Kidney glomerular epithelial cell (primary cell): ENCODE measurements at regions not wholly inside any gene's neighbourhood (a gene's known extent, or its start where the extent isn't known, plus 50 kb on each side); places are given as distances from the start of the nearest gene placed in this dataset.
"Not testable (repeated sequence)": the region's sequence is repeated elsewhere in the genome, so short reads cannot be mapped to it uniquely, and the experiment has no call there.

ENCODE experiments used
- DNase-seq: peaks from one replicate; lab custom pipeline; 2025; lab: John Stamatoyannopoulos, UW

DNA sequence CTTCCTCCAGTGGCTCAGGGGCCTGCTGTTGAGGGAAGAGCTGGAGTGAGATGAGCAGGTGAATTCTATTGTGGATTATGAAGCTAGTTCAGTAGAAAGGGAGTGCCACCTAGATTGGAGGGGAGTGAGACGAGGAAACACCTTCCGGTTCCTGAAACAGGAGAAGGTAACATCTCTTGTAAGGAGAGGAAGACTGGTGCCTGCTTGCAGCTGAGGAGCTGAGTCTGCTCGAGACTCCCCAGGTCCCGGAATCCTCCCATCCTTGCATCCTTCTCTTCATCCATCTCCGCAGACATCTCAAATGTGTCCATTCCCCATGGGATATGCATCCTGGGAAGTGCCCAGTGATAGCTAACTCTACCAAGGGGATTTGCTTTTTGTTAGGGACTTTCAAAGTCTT lies 242.9 kb upstream of the ZFP64 start:
- no peak for DNase-seq

DNA sequence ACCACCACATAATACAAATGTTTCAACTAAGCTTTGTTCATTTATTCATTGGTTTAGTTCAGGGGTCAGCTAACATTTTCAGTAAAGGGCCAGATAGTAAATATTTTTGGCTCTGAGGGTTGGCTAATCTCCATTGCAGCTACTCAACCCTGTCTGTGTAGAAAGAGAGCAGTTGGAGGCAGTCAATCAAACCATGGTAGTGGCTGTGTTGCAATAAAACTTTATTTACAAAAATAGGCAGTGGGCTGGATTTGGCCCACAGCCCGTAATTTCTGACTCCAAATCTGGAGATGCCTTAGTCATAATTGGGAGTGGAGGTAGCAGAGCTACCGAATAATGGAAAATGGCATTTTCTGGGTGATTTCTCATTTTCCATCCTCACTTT lies 242.5 kb upstream of the ZFP64 start:
- DNase-seq: no peak

- DNase-seq: no peak
Observed at GRCh38 chr20:52433326-52434040, 241.9 kb upstream of the ZFP64 start.

GRCh38 chr20:52432740-52433139 lies 241.2 kb upstream of the ZFP64 start:
- no peak for DNase-seq

- DNase-seq: no peak
Observed at GRCh38 chr20:52429029-52429428, 237.4 kb upstream of the ZFP64 start.

DNA sequence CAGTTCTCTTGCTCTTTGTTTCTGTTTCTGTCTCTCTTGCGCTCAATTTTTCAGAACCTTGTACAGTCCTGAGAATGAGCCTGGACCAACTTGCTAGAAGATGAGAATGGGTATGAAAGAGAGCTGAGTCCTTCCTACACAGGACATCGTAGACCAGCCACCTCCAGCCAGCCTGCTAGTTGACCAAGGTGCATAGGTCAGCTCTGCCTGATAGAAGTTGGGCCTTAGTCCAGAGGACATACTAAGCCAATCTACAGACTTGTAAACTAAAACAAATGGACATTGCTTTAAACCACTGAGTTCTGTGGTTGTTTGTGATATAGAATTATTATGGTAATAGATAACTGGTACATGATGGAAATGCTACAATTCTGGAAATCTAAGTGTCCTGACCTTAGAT lies 236.4 kb upstream of the ZFP64 start:
- no peak for DNase-seq

- DNase-seq: no peak
Observed at GRCh38 chr20:52426856-52427255, 235.3 kb upstream of the ZFP64 start.

DNA sequence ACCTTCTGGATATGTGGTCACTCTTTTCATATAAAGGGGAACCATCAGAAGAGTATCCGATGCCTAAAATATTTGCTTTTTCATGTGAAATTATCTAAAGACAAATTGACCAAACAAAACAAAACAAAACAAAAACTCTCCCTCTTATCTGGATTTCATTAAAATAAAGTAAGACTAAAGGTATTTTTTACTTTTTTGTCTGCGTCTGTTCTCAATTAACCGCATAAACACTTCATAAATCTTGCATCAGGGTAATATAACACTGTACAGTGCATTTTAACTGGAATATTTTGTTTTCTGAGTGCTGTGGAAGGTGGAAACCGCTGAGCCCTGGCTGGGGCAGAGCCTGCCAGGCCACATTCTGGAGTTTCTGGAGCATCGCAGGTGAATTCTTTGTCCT lies 234.1 kb upstream of the ZFP64 start:
- DNase-seq: no peak

DNA sequence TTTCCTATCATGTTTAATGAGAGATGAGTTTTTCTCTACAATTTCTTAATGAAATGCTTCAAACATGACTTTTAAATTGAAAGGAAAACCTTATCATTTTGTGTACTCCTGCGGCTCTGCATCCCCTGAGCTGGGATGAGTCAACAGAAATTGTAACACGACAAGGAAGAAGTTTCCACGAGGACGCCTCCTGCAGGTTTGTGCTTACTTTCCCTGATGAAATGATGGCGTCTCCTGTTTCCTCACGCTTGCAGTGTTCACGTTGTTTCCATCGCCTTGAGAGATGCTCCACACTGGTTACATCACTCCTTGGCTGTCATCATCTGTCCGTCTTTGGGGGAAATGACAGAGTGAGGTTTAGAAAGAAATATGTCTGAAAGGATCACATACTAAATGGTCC lies 233.7 kb upstream of the ZFP64 start:
- DNase-seq: no peak

DNA sequence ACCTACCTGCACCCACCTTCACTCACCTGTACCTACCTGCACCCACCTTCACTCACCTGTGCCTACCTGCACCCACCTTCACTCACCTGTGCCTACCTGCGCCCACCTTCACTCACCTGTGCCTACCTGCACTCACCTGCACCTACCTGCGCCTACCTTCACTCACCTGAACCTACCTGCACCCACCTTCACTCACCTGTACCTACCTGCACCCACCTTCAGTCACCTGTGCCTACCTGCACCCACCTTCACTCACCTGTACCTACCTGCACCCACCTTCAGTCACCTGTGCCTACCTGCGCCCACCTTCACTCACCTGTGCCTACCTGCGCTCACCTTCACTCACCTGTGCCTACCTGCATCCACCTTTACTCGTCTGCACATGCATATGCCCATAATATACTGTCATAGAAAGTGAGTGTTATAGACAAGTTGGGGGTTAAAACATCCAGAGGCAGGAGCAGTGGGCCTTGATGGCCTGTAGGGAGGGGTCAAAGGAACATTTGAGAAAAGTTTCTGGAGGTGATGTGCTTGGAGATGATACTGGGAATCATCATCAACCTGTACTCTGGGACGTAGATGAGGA lies 232.9 kb upstream of the ZFP64 start:
- not testable (repeated sequence) for DNase-seq

- DNase-seq: not testable (repeated sequence)
Observed at GRCh38 chr20:52423536-52424140, 232.1 kb upstream of the ZFP64 start.

DNA sequence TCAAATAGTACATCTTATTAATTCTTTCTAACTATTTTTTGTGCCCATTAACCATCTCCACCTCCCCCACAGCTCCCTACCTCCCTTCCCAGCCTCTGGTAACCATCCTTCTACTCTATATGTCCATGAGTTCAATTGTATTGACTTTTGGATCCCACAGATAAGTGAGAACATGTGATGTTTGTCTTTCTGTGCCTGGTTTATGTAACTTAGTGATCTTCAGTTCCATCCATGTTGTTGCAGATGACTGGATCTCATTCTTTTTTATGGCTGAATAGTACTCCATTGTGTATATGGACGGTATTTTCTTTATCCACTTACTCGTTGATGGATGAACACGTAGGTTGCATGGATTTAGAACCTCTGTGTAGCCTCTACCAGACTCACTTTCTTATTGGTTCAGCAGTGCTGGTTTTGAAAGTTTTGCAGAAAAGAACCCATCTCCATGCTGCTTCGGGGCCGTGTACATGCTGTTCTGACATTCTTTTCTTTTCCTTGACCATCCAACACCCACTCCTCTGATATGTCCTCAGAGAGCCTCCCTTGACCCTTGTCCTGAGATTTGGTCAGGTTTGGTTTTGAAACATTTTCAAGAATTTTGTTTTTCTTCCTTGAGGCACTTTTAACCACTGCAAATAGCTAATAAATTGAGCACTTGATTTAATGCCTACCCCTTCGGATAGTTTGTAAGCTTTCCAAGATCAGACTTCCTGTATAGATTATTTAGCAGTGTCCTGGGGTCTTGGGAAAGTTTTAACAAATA lies 231.2 kb upstream of the ZFP64 start:
- DNase-seq: no peak

DNA sequence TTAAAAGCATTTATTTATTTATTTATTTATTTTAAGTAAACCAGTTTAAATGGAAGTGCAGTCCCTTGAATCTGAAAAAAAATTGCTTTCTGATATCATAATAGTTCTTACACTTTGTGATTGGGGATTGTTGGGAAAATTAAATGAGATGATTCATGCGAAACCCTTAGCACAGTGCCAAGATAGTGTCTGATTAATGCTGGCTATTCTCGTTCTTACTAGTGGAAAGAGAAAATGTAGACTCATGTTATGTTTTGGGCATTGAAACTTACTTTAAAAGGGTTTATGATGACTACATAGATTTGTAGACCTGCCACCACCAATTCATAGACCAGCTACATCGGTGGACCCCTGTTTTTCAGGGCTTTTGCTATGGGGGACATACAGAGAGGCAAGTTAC lies 229.2 kb upstream of the ZFP64 start:
- no peak for DNase-seq

DNA sequence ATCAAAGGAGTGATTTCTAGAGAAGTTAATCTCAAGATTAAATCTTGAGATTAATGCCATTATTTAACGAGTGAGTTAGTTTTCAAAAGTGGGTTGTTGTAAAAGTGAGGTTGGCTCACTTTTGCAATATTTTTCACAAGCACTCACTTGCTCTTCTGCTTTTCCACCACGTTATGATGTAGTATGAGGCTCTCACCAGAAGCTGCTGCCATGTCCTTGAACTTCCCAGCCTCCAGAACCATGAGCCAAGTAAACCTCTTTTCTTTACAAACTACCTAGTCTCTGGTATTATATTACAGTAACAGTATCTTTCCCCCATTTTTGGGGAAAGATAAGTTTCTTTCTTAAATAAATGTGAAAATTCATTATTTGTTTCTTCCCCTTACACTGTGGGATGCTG lies 227.6 kb upstream of the ZFP64 start:
- no peak for DNase-seq

DNA sequence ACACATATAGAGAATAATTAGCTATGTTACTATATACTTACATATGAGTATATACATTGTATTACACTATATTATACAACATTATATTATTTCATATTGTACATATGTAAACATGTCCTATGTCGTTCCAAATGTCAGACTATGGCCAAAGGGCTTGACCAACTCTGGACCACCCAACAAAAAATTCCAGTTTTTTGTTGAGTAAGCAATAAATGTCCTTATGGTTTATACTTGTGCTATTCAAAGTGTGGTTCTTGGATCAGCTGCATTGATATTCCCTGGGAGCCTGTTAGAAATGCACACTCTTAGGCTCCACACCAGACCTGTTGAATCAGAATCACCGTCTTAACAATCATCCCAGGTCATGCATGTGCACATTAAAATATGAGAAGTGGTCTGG lies 225.4 kb upstream of the ZFP64 start:
- DNase-seq: no peak

- DNase-seq: no peak
Observed at GRCh38 chr20:52411611-52412010, 220.0 kb upstream of the ZFP64 start.

- no peak for DNase-seq
Observed at GRCh38 chr20:52410731-52411234, 219.2 kb upstream of the ZFP64 start.

GRCh38 chr20:52410182-52410647 lies 218.6 kb upstream of the ZFP64 start:
- DNase-seq: peak; percentile 5

DNA sequence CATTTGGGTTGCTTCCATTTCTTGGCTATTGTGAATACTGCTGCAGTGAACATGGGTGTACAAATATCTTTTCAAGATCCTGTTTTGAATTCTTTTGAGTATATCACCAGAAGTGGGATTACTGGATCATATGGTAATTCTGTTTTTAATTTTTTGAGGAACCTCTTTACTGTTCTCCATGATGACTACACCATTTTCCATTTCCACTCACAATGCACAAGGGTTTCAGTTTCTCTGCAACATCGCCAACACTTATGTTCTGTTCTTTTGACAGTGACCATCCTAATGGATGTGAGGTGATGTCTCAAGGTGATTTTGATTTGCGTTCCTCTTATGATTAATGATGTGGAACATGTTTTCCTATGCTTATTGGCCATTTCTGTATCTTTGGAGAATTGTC lies 214.4 kb upstream of the ZFP64 start:
- no peak for DNase-seq

DNA sequence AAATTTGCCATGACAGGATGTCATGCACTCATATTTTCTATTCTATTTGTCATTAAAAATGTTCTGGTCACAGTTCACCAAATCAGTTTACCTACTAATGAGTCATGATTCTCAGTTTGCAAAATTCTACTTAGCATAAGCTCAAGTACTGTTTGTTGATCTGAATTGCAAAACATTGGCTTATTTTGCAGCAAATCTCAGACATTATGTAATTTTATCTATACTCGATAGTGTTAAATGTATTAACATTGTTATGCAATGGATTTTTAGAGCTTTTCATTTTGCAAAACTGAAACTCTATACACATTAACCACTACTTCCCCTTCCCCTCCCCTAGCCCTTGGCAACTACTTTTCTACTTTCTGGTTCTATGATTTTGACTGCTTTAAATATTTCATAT lies 213.8 kb upstream of the ZFP64 start:
- DNase-seq: no peak

DNA sequence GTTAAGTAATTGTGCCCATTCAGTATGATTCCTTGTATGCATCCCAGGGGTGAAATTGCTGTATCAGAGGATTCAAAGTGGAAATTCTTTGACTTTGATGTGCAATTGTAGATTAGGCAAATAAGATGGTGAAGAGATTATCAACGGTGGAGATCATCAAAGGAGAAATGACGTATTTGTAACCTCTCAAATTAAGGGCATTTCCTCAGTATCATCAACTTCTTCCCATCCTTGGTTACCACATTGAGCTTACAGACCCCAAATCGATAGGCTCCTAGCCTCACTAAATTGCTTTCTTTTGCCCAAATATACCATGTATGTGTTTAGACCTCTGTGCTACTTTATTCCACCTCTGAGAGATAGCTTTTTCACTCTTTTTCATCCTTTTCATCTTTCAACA lies 213.1 kb upstream of the ZFP64 start:
- no peak for DNase-seq

GRCh38 chr20:52402950-52403349 lies 211.4 kb upstream of the ZFP64 start:
- no peak for DNase-seq

GRCh38 chr20:52402514-52402913 lies 210.9 kb upstream of the ZFP64 start:
- no peak for DNase-seq
